ENCODE measurements at regions not wholly inside any gene's neighbourhood (a gene's known extent, or its start where the extent isn't known, plus 50 kb on each side); places are given as distances from the start of the nearest gene placed in this dataset.

GRCh38 chr15:62446984-62447383 lies 281.9 kb upstream of the C2CD4B start:
- TF ChIP-seq POLR2A (IDR thresholded peaks at IDR 0.05) (no peak), CTCF (IDR thresholded peaks at IDR 0.05) (no peak)
